ENCODE measurements at regions not wholly inside any gene's neighbourhood (a gene's known extent, or its start where the extent isn't known, plus 50 kb on each side); places are given as distances from the start of the nearest gene placed in this dataset.

GRCh38 chr11:119856681-119857485 lies 127.9 kb upstream of the NECTIN1 start:
- H3K4me3 ChIP-seq, result no peak overlapping the region
- H3K36me3 ChIP-seq (ENCODE audit: control insufficient read depth in 4 of 4, insufficient read depth in 4 of 4, low read length in 4 of 4), result no peaks in the 10 kb centered on the region
- no peaks in the 10 kb centered on the region for H3K9me3 ChIP-seq (ENCODE audit: control insufficient read depth in 4 of 4, insufficient read depth in 3 of 4, low read length in 3 of 4)
- H3K27me3 ChIP-seq (ENCODE audit: control insufficient read depth in 3 of 3, insufficient read depth in 3 of 3, low read length in 2 of 3), result peaks cover 0 to 6% (median 3%) of the 10 kb centered on the region in 3 donors
- no peak overlapping the region for H3K9ac ChIP-seq (ENCODE audit: insufficient read depth in 1 of 2, low read length in 2 of 2)
- no peak for ATAC-seq (ENCODE audit: insufficient read depth, low FRiP score)
- no peak overlapping the region for H3K27ac ChIP-seq (ENCODE audit: low read depth in 1 of 2, low read length in 1 of 2)
- 84% methylated on average over 10 of the region's 10 CpGs for WGBS, 2 donors
- DNase-seq, result no peak
- H3K4me1 ChIP-seq (ENCODE audit: control insufficient read depth in 5 of 5, insufficient read depth in 5 of 5, low read length in 5 of 5), result peaks cover 0 to 3% (median 0%) of the 10 kb centered on the region in 5 donors
- TF ChIP-seq CTCF (IDR thresholded peaks at IDR 0.05; ENCODE audit: control extremely low read depth, extremely low read depth), result no peak

- H3K36me3 ChIP-seq (ENCODE audit: control insufficient read depth in 4 of 4, insufficient read depth in 4 of 4, low read length in 4 of 4), result no peaks in the 10 kb centered on the region
- ATAC-seq (ENCODE audit: insufficient read depth, low FRiP score), result no peak
- peaks cover 0 to 6% (median 3%) of the 10 kb centered on the region in 3 donors for H3K27me3 ChIP-seq (ENCODE audit: control insufficient read depth in 3 of 3, insufficient read depth in 3 of 3, low read length in 2 of 3)
- H3K9ac ChIP-seq (ENCODE audit: insufficient read depth in 1 of 2, low read length in 2 of 2), result no peak overlapping the region
- no peak for TF ChIP-seq CTCF (IDR thresholded peaks at IDR 0.05; ENCODE audit: control extremely low read depth, extremely low read depth)
- no peak for DNase-seq
- H3K4me1 ChIP-seq (ENCODE audit: control insufficient read depth in 5 of 5, insufficient read depth in 5 of 5, low read length in 5 of 5), result peaks cover 0 to 3% (median 0%) of the 10 kb centered on the region in 5 donors
- 69 to 81% methylated on average over 1 of the region's 1 CpG for WGBS, 2 donors
- H3K9me3 ChIP-seq (ENCODE audit: control insufficient read depth in 4 of 4, insufficient read depth in 3 of 4, low read length in 3 of 4), result no peaks in the 10 kb centered on the region
- no peak overlapping the region for H3K27ac ChIP-seq (ENCODE audit: low read depth in 1 of 2, low read length in 1 of 2)
- no peak overlapping the region for H3K4me3 ChIP-seq
These were observed 126.1 kb upstream of the NECTIN1 start for GRCh38 chr11:119855066-119855465.

GRCh38 chr11:119854521-119854920 lies 125.5 kb upstream of the NECTIN1 start:
- ATAC-seq (ENCODE audit: insufficient read depth, low FRiP score) (no peak), DNase-seq (no peak)
- TF ChIP-seq CTCF (IDR thresholded peaks at IDR 0.05; ENCODE audit: control extremely low read depth, extremely low read depth), result no peak
- no peak overlapping the region for H3K9ac ChIP-seq (ENCODE audit: insufficient read depth in 1 of 2, low read length in 2 of 2)
- H3K4me3 ChIP-seq, result no peak overlapping the region
- 70 to 78% methylated on average over 7 of the region's 7 CpGs for WGBS, 2 donors
- H3K27ac ChIP-seq (ENCODE audit: low read depth in 1 of 2, low read length in 1 of 2), result no peak overlapping the region
- no peaks in the 10 kb centered on the region for H3K36me3 ChIP-seq (ENCODE audit: control insufficient read depth in 4 of 4, insufficient read depth in 4 of 4, low read length in 4 of 4)
- no peaks in the 10 kb centered on the region for H3K9me3 ChIP-seq (ENCODE audit: control insufficient read depth in 4 of 4, insufficient read depth in 3 of 4, low read length in 3 of 4)
- H3K4me1 ChIP-seq (ENCODE audit: control insufficient read depth in 5 of 5, insufficient read depth in 5 of 5, low read length in 5 of 5), result peaks cover 0 to 3% (median 0%) of the 10 kb centered on the region in 5 donors
- peaks cover 0 to 6% (median 3%) of the 10 kb centered on the region in 3 donors for H3K27me3 ChIP-seq (ENCODE audit: control insufficient read depth in 3 of 3, insufficient read depth in 3 of 3, low read length in 2 of 3)

All from lung (tissue), 11 donors.